ENCODE measurements at regions not wholly inside any gene's neighbourhood (a gene's known extent, or its start where the extent isn't known, plus 50 kb on each side); places are given as distances from the start of the nearest gene placed in this dataset.

GRCh38 chr20:6416371-6416770 is 293.5 kb upstream of the FERMT1 start:
- H3K4me1 ChIP-seq (ENCODE audit: control insufficient read depth, insufficient read depth, low read length) = no peaks in the 10 kb centered on the region
- BruUV-seq (replicated peaks) = no TSS peak
- H3K36me3 ChIP-seq (ENCODE audit: control insufficient read depth, insufficient read depth, low read length) = no peaks in the 10 kb centered on the region
- in situ Hi-C loops (cut with HindIII; ENCODE audit: low pct_unique_long_range_greater_than_20kb, low sequenced_read_pairs) = no loop called here
- H3K27ac ChIP-seq (ENCODE audit: low read length) = no peak overlapping the region
- no peak for ATAC-seq
- no peak overlapping the region for H3K4me3 ChIP-seq (ENCODE audit: low read depth in 2 of 2, low read length in 2 of 2)
- ChIA-PET POLR2A (no interaction called here), CTCF (interaction anchor here (0.6 kb wide), 1 partner anchor 944 kb away, joined by 3 read pairs; no protein-coding TSS in a partner anchor)
- H3K9me3 ChIP-seq (ENCODE audit: control insufficient read depth, insufficient read depth, low read depth, low read length) = no peaks in the 10 kb centered on the region
- TF ChIP-seq SIN3A (IDR thresholded peaks at IDR 0.05; ENCODE audit: borderline replicate concordance, insufficient read depth, low read depth, low read length) (no peak), POLR2AphosphoS5 (IDR thresholded peaks at IDR 0.05; ENCODE audit: low read depth, low read length) (no peak), REST (IDR thresholded peaks at IDR 0.05; ENCODE audit: insufficient read depth in 1 of 2, low read depth in 2 of 2, low read length in 1 of 2) (no peak), TCF7L2 (IDR thresholded peaks at IDR 0.05; ENCODE audit: low read depth, low read length) (no peak), CTCF (IDR thresholded peaks at IDR 0.05) (no peak)
- DNase-seq (ENCODE audit: low read depth, low spot score) = no peak
- intact Hi-C loops (cut with micrococcal nuclease; ENCODE audit: unreplicated experiment) = no loop called here
- no peaks in the 10 kb centered on the region for H3K27me3 ChIP-seq (ENCODE audit: control insufficient read depth, insufficient read depth, low read length)

- Histone ChIP-seq H3K4me3 (ENCODE audit: low read depth in 2 of 2, low read length in 2 of 2) (no peak overlapping the region), H3K4me1 (ENCODE audit: control insufficient read depth, insufficient read depth, low read length) (no peaks in the 10 kb centered on the region), H3K36me3 (ENCODE audit: control insufficient read depth, insufficient read depth, low read length) (no peaks in the 10 kb centered on the region), H3K9me3 (ENCODE audit: control insufficient read depth, insufficient read depth, low read depth, low read length) (no peaks in the 10 kb centered on the region), H3K27me3 (ENCODE audit: control insufficient read depth, insufficient read depth, low read length) (no peaks in the 10 kb centered on the region), H3K27ac (ENCODE audit: low read length) (no peak overlapping the region)
- ChIA-PET CTCF (no interaction called here), POLR2A (no interaction called here)
- BruUV-seq (replicated peaks) = no TSS peak
- TF ChIP-seq TCF7L2 (IDR thresholded peaks at IDR 0.05; ENCODE audit: low read depth, low read length) = no peak
- no peak for TF ChIP-seq SIN3A (IDR thresholded peaks at IDR 0.05; ENCODE audit: borderline replicate concordance, insufficient read depth, low read depth, low read length)
- TF ChIP-seq REST (IDR thresholded peaks at IDR 0.05; ENCODE audit: insufficient read depth in 1 of 2, low read depth in 2 of 2, low read length in 1 of 2) = no peak
- no peak for TF ChIP-seq POLR2AphosphoS5 (IDR thresholded peaks at IDR 0.05; ENCODE audit: low read depth, low read length)
- TF ChIP-seq CTCF (IDR thresholded peaks at IDR 0.05) = no peak
- intact Hi-C loops (cut with micrococcal nuclease; ENCODE audit: unreplicated experiment) = no loop called here
- DNase-seq (ENCODE audit: low read depth, low spot score) = no peak
- in situ Hi-C loops (cut with HindIII; ENCODE audit: low pct_unique_long_range_greater_than_20kb, low sequenced_read_pairs) = no loop called here
- ATAC-seq = no peak
These were observed 288.8 kb upstream of the FERMT1 start for GRCh38 chr20:6411651-6412050.
